ENCODE measurements at regions not wholly inside any gene's neighbourhood (a gene's known extent, or its start where the extent isn't known, plus 50 kb on each side); places are given as distances from the start of the nearest gene placed in this dataset.
"Not testable (repeated sequence)": the region's sequence is repeated elsewhere in the genome, so short reads cannot be mapped to it uniquely, and the experiment has no call there.

- no peak overlapping the region for H3K9ac ChIP-seq (ENCODE audit: low read depth, low read length, poor library complexity, severe bottlenecking)
- no peaks in the 10 kb centered on the region for H3K9me3 ChIP-seq (ENCODE audit: insufficient read depth, low read depth, low read length)
- H3K4me2 ChIP-seq (ENCODE audit: low read depth, low read length, poor library complexity, severe bottlenecking): no peak overlapping the region
- H3K4me1 ChIP-seq (ENCODE audit: insufficient read depth, low read length, poor library complexity, severe bottlenecking): no peaks in the 10 kb centered on the region
- no peaks in the 10 kb centered on the region for H3K27me3 ChIP-seq (ENCODE audit: insufficient read depth, low read length, poor library complexity, severe bottlenecking)
- H3K36me3 ChIP-seq (ENCODE audit: insufficient read depth, low read length): no peaks in the 10 kb centered on the region
- no peaks in the 10 kb centered on the region for H3K9me2 ChIP-seq (replicated peaks; ENCODE audit: low read depth, low read length)
- no peak overlapping the region for H3K4me3 ChIP-seq (ENCODE audit: low read length, poor library complexity, severe bottlenecking)
- no peaks in the 10 kb centered on the region for H3F3A ChIP-seq (ENCODE audit: low read depth)
- H3K79me2 ChIP-seq (ENCODE audit: insufficient read depth, low read length): no peaks in the 10 kb centered on the region
- TF ChIP-seq CTCF (conservative IDR thresholded peaks at IDR 0.05; ENCODE audit: low read length): no peak
- no peak for TF ChIP-seq EZH2phosphoT487 (IDR thresholded peaks at IDR 0.05; ENCODE audit: borderline replicate concordance)
- H2AFZ ChIP-seq (ENCODE audit: low read length): no peak overlapping the region
- H4K20me1 ChIP-seq (ENCODE audit: insufficient read depth, low read length, poor library complexity, severe bottlenecking): no peaks in the 10 kb centered on the region
Observed at GRCh38 chr13:22893777-22894176, 287.0 kb upstream of the SGCG start.

GRCh38 chr13:22897571-22898314 is 283.0 kb upstream of the SGCG start:
- H2AFZ ChIP-seq (ENCODE audit: low read length): no peak overlapping the region
- no peak overlapping the region for H3K9ac ChIP-seq (ENCODE audit: low read depth, low read length, poor library complexity, severe bottlenecking)
- no peaks in the 10 kb centered on the region for H4K20me1 ChIP-seq (ENCODE audit: insufficient read depth, low read length, poor library complexity, severe bottlenecking)
- peaks cover 4% of the 10 kb centered on the region; the same call in 1 of the 2 replicates for H3K9me3 ChIP-seq (ENCODE audit: insufficient read depth, low read depth, low read length)
- no peak overlapping the region for H3K4me3 ChIP-seq (ENCODE audit: low read length, poor library complexity, severe bottlenecking)
- no peaks in the 10 kb centered on the region for H3K79me2 ChIP-seq (ENCODE audit: insufficient read depth, low read length)
- H3K9me2 ChIP-seq (replicated peaks; ENCODE audit: low read depth, low read length): no peaks in the 10 kb centered on the region
- H3K27me3 ChIP-seq (ENCODE audit: insufficient read depth, low read length, poor library complexity, severe bottlenecking): no peaks in the 10 kb centered on the region
- no peak overlapping the region for H3K4me2 ChIP-seq (ENCODE audit: low read depth, low read length, poor library complexity, severe bottlenecking)
- no peaks in the 10 kb centered on the region for H3F3A ChIP-seq (ENCODE audit: low read depth)
- peaks cover 5% of the 10 kb centered on the region for H3K4me1 ChIP-seq (ENCODE audit: insufficient read depth, low read length, poor library complexity, severe bottlenecking)
- H3K36me3 ChIP-seq (ENCODE audit: insufficient read depth, low read length): no peaks in the 10 kb centered on the region
- TF ChIP-seq CTCF (conservative IDR thresholded peaks at IDR 0.05; ENCODE audit: low read length) (no peak), EZH2phosphoT487 (IDR thresholded peaks at IDR 0.05; ENCODE audit: borderline replicate concordance) (no peak)

- not testable (repeated sequence) for H3K9me2 ChIP-seq (replicated peaks; ENCODE audit: low read depth, low read length); H3K36me3 ChIP-seq (ENCODE audit: insufficient read depth, low read length); H3F3A ChIP-seq (ENCODE audit: low read depth); H3K79me2 ChIP-seq (ENCODE audit: insufficient read depth, low read length); H3K4me1 ChIP-seq (ENCODE audit: insufficient read depth, low read length, poor library complexity, severe bottlenecking); H3K9ac ChIP-seq (ENCODE audit: low read depth, low read length, poor library complexity, severe bottlenecking); H3K27me3 ChIP-seq (ENCODE audit: insufficient read depth, low read length, poor library complexity, severe bottlenecking); H2AFZ ChIP-seq (ENCODE audit: low read length); H3K4me3 ChIP-seq (ENCODE audit: low read length, poor library complexity, severe bottlenecking); H3K9me3 ChIP-seq (ENCODE audit: insufficient read depth, low read depth, low read length); H4K20me1 ChIP-seq (ENCODE audit: insufficient read depth, low read length, poor library complexity, severe bottlenecking); H3K4me2 ChIP-seq (ENCODE audit: low read depth, low read length, poor library complexity, severe bottlenecking)
Observed at GRCh38 chr13:22900416-22900951, 280.3 kb upstream of the SGCG start.

- no peaks in the 10 kb centered on the region for H3K36me3 ChIP-seq (ENCODE audit: insufficient read depth, low read length)
- TF ChIP-seq EZH2phosphoT487 (IDR thresholded peaks at IDR 0.05; ENCODE audit: borderline replicate concordance) (no peak), CTCF (conservative IDR thresholded peaks at IDR 0.05; ENCODE audit: low read length) (no peak)
- H3K4me3 ChIP-seq (ENCODE audit: low read length, poor library complexity, severe bottlenecking): no peak overlapping the region
- peaks cover 4% of the 10 kb centered on the region; the same call in 1 of the 2 replicates for H3K9me3 ChIP-seq (ENCODE audit: insufficient read depth, low read depth, low read length)
- H3K4me2 ChIP-seq (ENCODE audit: low read depth, low read length, poor library complexity, severe bottlenecking): no peak overlapping the region
- no peaks in the 10 kb centered on the region for H3K9me2 ChIP-seq (replicated peaks; ENCODE audit: low read depth, low read length)
- no peak overlapping the region for H3K9ac ChIP-seq (ENCODE audit: low read depth, low read length, poor library complexity, severe bottlenecking)
- H3K27me3 ChIP-seq (ENCODE audit: insufficient read depth, low read length, poor library complexity, severe bottlenecking): no peaks in the 10 kb centered on the region
- H3K79me2 ChIP-seq (ENCODE audit: insufficient read depth, low read length): no peaks in the 10 kb centered on the region
- no peak overlapping the region for H2AFZ ChIP-seq (ENCODE audit: low read length)
- no peaks in the 10 kb centered on the region for H3F3A ChIP-seq (ENCODE audit: low read depth)
- H3K4me1 ChIP-seq (ENCODE audit: insufficient read depth, low read length, poor library complexity, severe bottlenecking): peaks cover 5% of the 10 kb centered on the region
- no peaks in the 10 kb centered on the region for H4K20me1 ChIP-seq (ENCODE audit: insufficient read depth, low read length, poor library complexity, severe bottlenecking)
Observed at GRCh38 chr13:22903301-22903700, 277.5 kb upstream of the SGCG start.
